NB4 (cell line): ENCODE measurements at regions not wholly inside any gene's neighbourhood (a gene's known extent, or its start where the extent isn't known, plus 50 kb on each side); places are given as distances from the start of the nearest gene placed in this dataset.

Source experiments
- DNase-seq: peaks from one replicate; pipeline ENCODE4 v3.0.0; 2010; ENCODE audit warnings: low read depth
- H3K4me3 ChIP-seq: one replicate; pipeline ENCODE4 v1.5.1; 2011; ENCODE audit warnings: mild to moderate bottlenecking, low read depth, low read length, moderate library complexity
- MAX ChIP-seq: IDR thresholded peaks from 2 replicates; pipeline ENCODE4 v1.6.1; 2011; ENCODE audit warnings: low read depth, low read length
- MYC ChIP-seq: IDR thresholded peaks from 2 replicates; pipeline ENCODE4 v1.6.1; 2011; ENCODE audit warnings: low read depth, low read length
- POLR2A ChIP-seq: IDR thresholded peaks from 2 replicates; pipeline ENCODE4 v1.6.1; 2011; ENCODE audit warnings: mild to moderate bottlenecking; ENCODE audit not compliant: insufficient read length; ENCODE audit errors: extremely low read depth
- TF ChIP-seq, protein P1 (sequence below): IDR thresholded peaks from one replicate; pipeline ENCODE4 v1.5.1; 2012; ENCODE audit warnings: low read depth, low read length

- TF ChIP-seq, protein P1, sequence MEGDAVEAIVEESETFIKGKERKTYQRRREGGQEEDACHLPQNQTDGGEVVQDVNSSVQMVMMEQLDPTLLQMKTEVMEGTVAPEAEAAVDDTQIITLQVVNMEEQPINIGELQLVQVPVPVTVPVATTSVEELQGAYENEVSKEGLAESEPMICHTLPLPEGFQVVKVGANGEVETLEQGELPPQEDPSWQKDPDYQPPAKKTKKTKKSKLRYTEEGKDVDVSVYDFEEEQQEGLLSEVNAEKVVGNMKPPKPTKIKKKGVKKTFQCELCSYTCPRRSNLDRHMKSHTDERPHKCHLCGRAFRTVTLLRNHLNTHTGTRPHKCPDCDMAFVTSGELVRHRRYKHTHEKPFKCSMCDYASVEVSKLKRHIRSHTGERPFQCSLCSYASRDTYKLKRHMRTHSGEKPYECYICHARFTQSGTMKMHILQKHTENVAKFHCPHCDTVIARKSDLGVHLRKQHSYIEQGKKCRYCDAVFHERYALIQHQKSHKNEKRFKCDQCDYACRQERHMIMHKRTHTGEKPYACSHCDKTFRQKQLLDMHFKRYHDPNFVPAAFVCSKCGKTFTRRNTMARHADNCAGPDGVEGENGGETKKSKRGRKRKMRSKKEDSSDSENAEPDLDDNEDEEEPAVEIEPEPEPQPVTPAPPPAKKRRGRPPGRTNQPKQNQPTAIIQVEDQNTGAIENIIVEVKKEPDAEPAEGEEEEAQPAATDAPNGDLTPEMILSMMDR = no peak
- no peak for DNase-seq
- no peak overlapping the region for H3K4me3 ChIP-seq
Measured at GRCh38 chr18:23337599-23338444, 115.3 kb upstream of the RIOK3 start.

DNA sequence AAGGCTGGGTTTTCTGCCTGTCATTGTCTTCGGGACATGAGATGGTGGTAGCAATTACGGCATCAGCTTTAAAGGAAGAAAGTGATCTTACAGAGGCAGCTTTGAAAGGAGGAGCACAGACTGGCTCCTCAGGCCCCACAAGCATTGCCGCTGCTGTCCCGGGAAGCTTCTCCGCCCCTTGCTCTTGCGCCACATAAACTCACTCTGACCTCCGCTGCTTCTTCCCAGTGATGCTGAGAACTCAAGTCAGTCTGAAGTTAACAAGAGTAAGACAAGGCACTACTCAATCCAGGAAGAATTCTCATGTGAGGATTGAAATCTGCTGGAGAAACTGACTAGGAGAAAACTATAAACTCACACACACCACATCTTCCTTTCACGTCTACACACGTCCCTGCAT, 112.4 kb upstream of the RIOK3 start:
- TF ChIP-seq POLR2A = no peak
- no peak for TF ChIP-seq MYC
- no peak for TF ChIP-seq MAX
- TF ChIP-seq, protein P1 = no peak
- H3K4me3 ChIP-seq = no peak overlapping the region
- DNase-seq = no peak

- TF ChIP-seq POLR2A (no peak), MYC (no peak), MAX (no peak)
- TF ChIP-seq, protein P1 = no peak
- no peak overlapping the region for H3K4me3 ChIP-seq
- DNase-seq = no peak
Measured at GRCh38 chr18:23341383-23341782, 111.7 kb upstream of the RIOK3 start.

DNA sequence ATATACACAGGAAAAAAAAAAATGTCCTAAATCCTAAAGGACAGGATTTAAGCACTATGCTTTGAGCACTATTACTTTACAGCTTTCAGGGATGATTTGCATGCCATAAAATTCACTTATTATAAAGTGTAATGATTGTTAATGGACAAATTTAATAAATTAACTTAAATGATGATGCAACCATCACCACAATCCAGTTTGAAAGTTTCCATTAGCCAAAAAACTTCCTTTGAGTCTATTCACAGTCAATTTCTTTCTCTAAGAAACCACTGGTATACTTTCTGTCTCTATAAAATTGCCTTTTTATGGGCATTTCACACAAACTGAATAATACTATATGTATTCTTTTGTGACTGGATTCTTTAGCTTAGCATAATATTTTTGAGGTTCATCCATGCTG, 111.1 kb upstream of the RIOK3 start:
- no peak for TF ChIP-seq POLR2A
- no peak for TF ChIP-seq MYC
- TF ChIP-seq MAX = no peak
- TF ChIP-seq, protein P1 = no peak
- H3K4me3 ChIP-seq = no peak overlapping the region
- no peak for DNase-seq

GRCh38 chr18:23342506-23342905, 110.6 kb upstream of the RIOK3 start:
- TF ChIP-seq MYC (no peak), MAX (no peak), POLR2A (no peak)
- TF ChIP-seq, protein P1 = no peak
- H3K4me3 ChIP-seq = no peak overlapping the region
- no peak for DNase-seq

- TF ChIP-seq POLR2A (no peak), MAX (no peak), MYC (no peak)
- TF ChIP-seq, protein P1 = no peak
- no peak for DNase-seq
- no peak overlapping the region for H3K4me3 ChIP-seq
Measured at GRCh38 chr18:23350188-23350587, 102.9 kb upstream of the RIOK3 start.
